Testis (tissue), 2 donors: ENCODE measurements at regions not wholly inside any gene's neighbourhood (a gene's known extent, or its start where the extent isn't known, plus 50 kb on each side); places are given as distances from the start of the nearest gene placed in this dataset.
"Not testable (repeated sequence)": the region's sequence is repeated elsewhere in the genome, so short reads cannot be mapped to it uniquely, and the experiment has no call there.

Experiments
- DNase-seq: peaks from one replicate; pipeline ENCODE4 v3.0.0-alpha.2; 2019
- H3K27ac ChIP-seq, 2 donors: fragments of 200-600 bp; sonication (generic); one replicate each; pipeline ENCODE4 v1.5.1; 2019
- H3K27me3 ChIP-seq: fragments of 200-600 bp; sonication (generic); one replicate; pipeline ENCODE4 v1.5.1; 2019
- H3K36me3 ChIP-seq: fragments of 200-600 bp; sonication (generic); one replicate; pipeline ENCODE4 v1.5.1; 2017; ENCODE audit warnings: low read depth; ENCODE audit errors: missing control alignments
- H3K4me1 ChIP-seq: fragments of 200-600 bp; sonication (generic); one replicate; pipeline ENCODE4 v1.5.1; 2019
- H3K4me3 ChIP-seq, 2 donors: fragments of 200-600 bp; sonication (generic); one replicate each; pipeline ENCODE4 v1.5.1; 2017 to 2019
- H3K9me3 ChIP-seq: fragments of 200-600 bp; sonication (generic); one replicate; pipeline ENCODE4 v1.5.1; 2017
- CTCF ChIP-seq, 3 experiments: fragments of 450-650 bp in 2 of 3; fragments of 200-600 bp in 1 of 3; sonication (generic) in 1 of 3; IDR thresholded peaks; one replicate each; pipeline ENCODE4 v1.5.1; 2016 to 2019; ENCODE audit warnings: antibody characterized with exemption in 3 of 3, mild to moderate bottlenecking in 2 of 3, moderate library complexity in 1 of 3
- POLR2A ChIP-seq: fragments of 450-650 bp; IDR thresholded peaks from one replicate; pipeline ENCODE4 v1.6.1; 2017; ENCODE audit warnings: antibody characterized with exemption, mild to moderate bottlenecking, moderate library complexity
- WGBS, 2 donors: methylation state at CpG; one replicate each; pipeline ENCODE4 v1.1.5; 2018; 5-methylcytosine and 5-hydroxymethylcytosine counted together
- intact Hi-C: fragments of 100-400 bp; cut with DNase I; formaldehyde crosslinking; loops from one replicate; pipeline ENCODE4 v1.15.1; 2023; ENCODE audit warnings: low total_unique reads

GRCh38 chr12:58668871-58669270 lies 251.4 kb downstream of the LRIG3 start:
- no peak for TF ChIP-seq POLR2A
- TF ChIP-seq CTCF (IDR thresholded peaks at IDR 0.05): no peak
- Histone ChIP-seq H3K9me3 (no peaks in the 10 kb centered on the region), H3K27ac (no peak overlapping the region), H3K4me1 (no peaks in the 10 kb centered on the region), H3K4me3 (no peak overlapping the region), H3K27me3 (no peaks in the 10 kb centered on the region), H3K36me3 (no peaks in the 10 kb centered on the region)
- WGBS, 2 donors: 91 to 95% methylated on average over 1 of the region's 1 CpG
- DNase-seq: no peak
- intact Hi-C loops: no loop called here

DNA sequence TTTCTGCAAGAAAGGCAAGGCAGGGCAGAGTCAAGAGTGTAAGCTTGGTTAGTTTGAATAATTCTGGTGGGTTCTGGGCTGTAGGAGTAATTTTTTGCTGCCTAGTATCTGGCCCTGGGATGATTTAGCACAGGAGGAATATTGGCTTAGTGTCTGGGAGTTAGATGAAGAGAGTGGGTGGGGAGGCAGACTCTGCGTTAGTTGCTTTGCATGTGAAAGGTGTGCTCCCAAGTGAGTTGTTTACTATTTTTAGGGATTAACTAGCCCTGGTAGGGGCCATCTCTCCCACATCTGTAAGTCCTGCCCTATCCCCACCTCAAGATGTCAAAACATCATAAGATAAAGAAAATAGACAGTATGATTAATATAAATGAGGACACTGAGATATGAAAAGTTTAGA lies 249.7 kb downstream of the LRIG3 start:
- H3K36me3 ChIP-seq: no peaks in the 10 kb centered on the region
- TF ChIP-seq POLR2A (no peak), CTCF (IDR thresholded peaks at IDR 0.05) (no peak)
- H3K27me3 ChIP-seq: no peaks in the 10 kb centered on the region
- H3K4me3 ChIP-seq: no peak overlapping the region
- no peak for DNase-seq
- H3K9me3 ChIP-seq: no peaks in the 10 kb centered on the region
- WGBS, 2 donors: 71 to 73% methylated on average over 1 of the region's 1 CpG
- H3K27ac ChIP-seq: no peak overlapping the region
- H3K4me1 ChIP-seq: no peaks in the 10 kb centered on the region
- intact Hi-C loops: no loop called here

DNA sequence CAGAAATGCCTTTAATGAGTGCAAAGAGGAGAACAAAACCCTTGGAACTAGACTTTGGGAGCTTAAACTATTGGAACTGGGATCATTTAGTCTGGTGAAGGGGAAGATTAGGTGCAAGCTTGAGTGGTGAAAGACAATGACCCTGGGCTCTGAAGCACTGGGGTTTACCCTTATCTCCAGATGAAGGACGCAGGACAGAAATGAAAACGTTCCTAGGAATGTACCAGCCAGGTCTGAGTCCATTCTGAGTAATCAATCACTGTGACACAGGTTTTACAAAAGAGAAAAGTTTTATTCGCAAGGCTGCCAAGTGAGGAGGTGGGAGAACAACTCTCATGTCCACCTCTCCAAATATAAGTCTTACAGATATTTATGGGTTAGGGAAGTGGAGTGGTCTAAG lies 249.1 kb downstream of the LRIG3 start:
- no peak overlapping the region for H3K27ac ChIP-seq
- DNase-seq: no peak
- intact Hi-C loops: no loop called here
- H3K4me1 ChIP-seq: no peaks in the 10 kb centered on the region
- no peaks in the 10 kb centered on the region for H3K9me3 ChIP-seq
- H3K27me3 ChIP-seq: no peaks in the 10 kb centered on the region
- no peaks in the 10 kb centered on the region for H3K36me3 ChIP-seq
- WGBS, 2 donors: 53 to 55% methylated on average over 3 of the region's 3 CpGs
- no peak overlapping the region for H3K4me3 ChIP-seq
- TF ChIP-seq POLR2A (no peak), CTCF (IDR thresholded peaks at IDR 0.05) (no peak)

- intact Hi-C loops: no loop called here
- Histone ChIP-seq H3K27ac (no peak overlapping the region), H3K36me3 (no peaks in the 10 kb centered on the region), H3K9me3 (no peaks in the 10 kb centered on the region), H3K4me3 (no peak overlapping the region), H3K4me1 (no peaks in the 10 kb centered on the region), H3K27me3 (no peaks in the 10 kb centered on the region)
- DNase-seq: no peak
- TF ChIP-seq CTCF (IDR thresholded peaks at IDR 0.05) (no peak), POLR2A (no peak)
These were observed 247.3 kb downstream of the LRIG3 start for GRCh38 chr12:58673021-58673420.

DNA sequence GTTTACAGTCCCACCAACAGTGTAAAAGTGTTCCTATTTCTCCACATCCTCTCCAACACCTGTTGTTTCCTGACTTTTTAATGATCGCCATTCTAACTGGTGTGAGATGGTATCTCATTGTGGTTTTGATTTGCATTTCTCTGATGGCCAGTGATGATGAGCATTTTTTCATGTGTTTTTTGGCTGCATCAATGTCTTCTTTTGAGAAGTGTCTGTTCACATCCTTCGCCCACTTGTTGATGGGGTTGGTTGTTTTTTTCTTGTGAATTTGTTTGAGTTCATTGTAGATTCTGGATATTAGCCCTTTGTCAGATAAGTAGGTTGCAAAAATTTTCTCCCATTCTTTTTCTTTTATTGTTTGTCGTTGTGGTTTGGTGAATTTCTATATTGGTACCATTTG lies 242.5 kb downstream of the LRIG3 start:
- H3K4me1 ChIP-seq, intact Hi-C loops: not testable (repeated sequence)

More for the DNA sequence above, 242.5 kb downstream of the LRIG3 start:
- not testable (repeated sequence) for H3K9me3 ChIP-seq, H3K27ac ChIP-seq, H3K4me3 ChIP-seq, DNase-seq, H3K36me3 ChIP-seq, H3K27me3 ChIP-seq
- WGBS, 2 donors: 96 to 100% methylated on average over 3 of the region's 3 CpGs
